ENCODE measurements at regions not wholly inside any gene's neighbourhood (a gene's known extent, or its start where the extent isn't known, plus 50 kb on each side); places are given as distances from the start of the nearest gene placed in this dataset.
"Not testable (repeated sequence)": the region's sequence is repeated elsewhere in the genome, so short reads cannot be mapped to it uniquely, and the experiment has no call there.

- in situ Hi-C loops (cut with HindIII; ENCODE audit: low sequenced_read_pairs) = no loop called here
Measured at GRCh38 chr7:115654384-115655214, 376.0 kb downstream of the TFEC start.

GRCh38 chr7:115649429-115649828 is 381.1 kb downstream of the TFEC start:
- in situ Hi-C loops (cut with HindIII; ENCODE audit: low sequenced_read_pairs) = no loop called here

- in situ Hi-C loops (cut with HindIII; ENCODE audit: low sequenced_read_pairs) = no loop called here
Measured at GRCh38 chr7:115647712-115648111, 382.9 kb downstream of the TFEC start.

GRCh38 chr7:115642194-115642593 is 388.4 kb downstream of the TFEC start:
- in situ Hi-C loops (cut with HindIII; ENCODE audit: low sequenced_read_pairs) = no loop called here

GRCh38 chr7:115638853-115639252 is 391.7 kb downstream of the TFEC start:
- in situ Hi-C loops (cut with HindIII; ENCODE audit: low sequenced_read_pairs) = no loop called here

- in situ Hi-C loops (cut with HindIII; ENCODE audit: low sequenced_read_pairs) = no loop called here
Measured at GRCh38 chr7:115637128-115637527, 393.4 kb downstream of the TFEC start.

DNA sequence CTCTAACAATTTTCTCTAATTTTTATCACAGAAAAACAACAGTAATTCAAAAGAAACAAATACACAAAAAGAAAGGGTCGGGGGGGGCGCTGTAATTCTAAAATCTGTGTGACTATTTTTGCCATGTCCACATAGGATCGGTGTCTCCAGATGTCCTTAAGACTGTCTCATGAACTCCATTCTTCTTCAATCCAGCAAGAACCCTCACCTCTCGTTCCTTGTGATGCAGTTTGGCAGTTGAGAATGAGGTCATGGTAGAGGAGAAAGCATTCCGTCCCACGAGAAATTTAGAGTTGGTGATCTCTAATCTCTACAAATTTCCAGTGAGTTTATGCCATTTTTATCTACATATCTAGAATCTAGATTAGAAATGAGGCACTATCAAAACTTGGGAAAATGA is 394.7 kb downstream of the TFEC start:
- in situ Hi-C loops (cut with HindIII; ENCODE audit: low sequenced_read_pairs) = no loop called here

GRCh38 chr7:115635376-115635775 is 395.2 kb downstream of the TFEC start:
- in situ Hi-C loops (cut with HindIII; ENCODE audit: low sequenced_read_pairs) = no loop called here

DNA sequence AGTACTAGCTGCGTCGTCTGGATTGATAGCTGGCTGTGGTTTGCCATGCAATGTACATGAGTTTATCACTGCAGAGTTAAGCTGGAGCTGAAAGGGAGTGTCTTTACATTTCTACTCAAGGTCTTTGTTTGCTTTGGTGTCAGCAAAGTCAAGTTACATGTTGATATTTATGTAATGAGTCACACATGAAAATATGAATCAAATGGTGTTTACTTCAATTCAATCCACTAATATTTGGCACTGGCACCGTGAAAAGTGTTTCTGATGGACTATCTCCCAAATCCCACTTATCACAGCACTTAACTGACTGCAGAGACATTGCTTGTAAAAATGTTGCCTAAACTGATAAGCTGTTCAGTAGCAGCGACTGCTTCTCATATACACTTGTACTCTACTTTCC is 395.9 kb downstream of the TFEC start:
- in situ Hi-C loops (cut with HindIII; ENCODE audit: low sequenced_read_pairs) = no loop called here

- in situ Hi-C loops (cut with HindIII; ENCODE audit: low sequenced_read_pairs) = no loop called here
Measured at GRCh38 chr7:115632636-115633035, 397.9 kb downstream of the TFEC start.

DNA sequence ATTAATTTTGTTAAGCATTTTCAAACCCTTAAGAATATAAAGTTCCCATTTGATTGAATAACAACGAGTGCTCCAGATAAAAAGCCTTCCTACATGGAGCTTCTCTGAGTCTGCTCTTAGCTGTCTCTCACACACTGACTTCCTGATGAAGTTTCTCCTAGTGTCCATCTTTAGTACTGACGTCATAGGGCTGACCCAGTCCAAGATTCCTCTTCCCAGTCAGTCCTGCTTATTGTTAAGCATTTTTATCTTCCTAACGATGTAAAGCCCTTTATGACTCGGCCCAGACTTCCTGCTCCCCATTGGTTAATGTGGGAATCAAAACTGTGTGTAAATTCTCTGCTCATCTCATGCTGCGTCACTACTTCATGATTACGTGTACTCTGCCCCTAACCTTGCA is 398.8 kb downstream of the TFEC start:
- in situ Hi-C loops (cut with HindIII; ENCODE audit: low sequenced_read_pairs) = no loop called here

DNA sequence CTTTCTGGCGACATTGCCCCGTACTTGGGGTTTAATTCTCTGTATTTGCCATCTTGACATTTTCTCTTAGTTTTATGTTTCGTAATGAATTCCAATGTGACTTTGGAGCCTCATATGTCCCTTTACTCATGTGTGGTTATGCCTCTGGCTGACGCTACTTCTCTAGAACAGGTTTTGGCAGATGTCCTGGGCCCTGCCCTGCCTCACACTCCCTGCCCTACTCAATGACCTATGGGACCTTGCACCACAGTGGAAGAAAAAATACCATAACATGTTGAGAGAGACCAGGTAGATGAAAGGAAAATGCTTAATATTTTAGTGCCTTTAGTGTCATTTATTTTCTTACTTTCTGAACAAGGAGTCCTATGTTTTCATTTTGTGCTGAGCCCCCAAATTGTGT is 400.5 kb downstream of the TFEC start:
- in situ Hi-C loops (cut with HindIII; ENCODE audit: low sequenced_read_pairs) = no loop called here

GRCh38 chr7:115618676-115619075 is 411.9 kb downstream of the TFEC start:
- in situ Hi-C loops (cut with HindIII; ENCODE audit: low sequenced_read_pairs) = no loop called here

DNA sequence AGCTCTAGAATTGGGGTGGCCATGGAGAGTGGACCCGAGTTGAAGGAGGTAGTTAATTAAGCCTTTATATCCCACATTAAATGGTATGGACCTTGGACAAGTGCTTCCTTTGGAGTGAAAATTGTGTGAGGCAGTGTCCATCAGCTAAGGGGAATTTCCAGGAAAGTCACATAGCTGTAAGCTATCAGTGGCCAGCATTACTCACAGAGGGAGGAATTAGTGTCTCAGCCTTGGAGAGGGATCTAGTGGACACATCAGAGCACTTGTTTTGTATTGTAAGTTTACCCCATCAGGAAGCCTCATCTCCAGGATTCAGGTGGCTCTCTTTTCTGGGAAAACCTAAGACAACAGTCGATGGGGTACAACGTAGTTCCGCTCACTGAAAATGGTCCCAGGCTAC is 416.7 kb downstream of the TFEC start:
- in situ Hi-C loops (cut with HindIII; ENCODE audit: low sequenced_read_pairs) = no loop called here

DNA sequence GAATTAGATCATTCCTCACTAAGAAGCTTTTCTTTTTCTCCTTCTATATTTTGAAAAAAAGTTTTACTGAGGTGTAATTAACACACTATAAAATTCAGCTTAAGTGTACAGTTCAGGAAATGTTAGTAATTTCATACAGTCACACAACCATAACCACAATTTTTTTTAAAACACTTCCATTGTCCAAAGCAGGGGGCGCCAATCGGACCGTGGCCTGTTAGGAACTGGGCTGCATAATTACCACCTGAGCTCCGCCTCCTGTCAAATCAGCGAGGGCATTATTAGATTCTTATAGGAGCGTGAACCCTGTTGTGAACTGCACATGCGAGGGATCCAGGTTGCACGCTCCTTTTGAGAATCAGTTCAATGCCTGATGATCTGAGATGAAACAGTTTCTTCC is 427.1 kb downstream of the TFEC start:
- in situ Hi-C loops (cut with HindIII; ENCODE audit: low sequenced_read_pairs) = no loop called here

DNA sequence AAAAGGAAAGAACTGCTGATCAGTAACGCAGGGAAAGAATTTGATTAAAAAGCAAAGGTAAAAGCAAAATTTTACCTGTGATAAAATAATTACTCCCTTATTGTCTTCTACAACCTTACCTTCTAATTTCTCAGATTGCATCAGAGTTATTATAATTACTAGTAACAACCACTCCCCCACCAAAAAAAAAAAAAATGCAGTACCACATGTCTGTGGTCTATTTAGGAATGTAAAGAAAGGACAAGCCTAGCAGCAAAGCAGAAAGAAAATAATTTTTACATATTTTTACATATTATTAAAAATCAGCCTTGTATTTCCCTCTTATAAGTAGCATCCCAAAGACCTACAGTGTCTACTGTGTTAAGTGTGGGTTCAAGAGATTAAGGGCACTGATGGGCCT is 430.4 kb downstream of the TFEC start:
- in situ Hi-C loops (cut with HindIII; ENCODE audit: low sequenced_read_pairs) = no loop called here

DNA sequence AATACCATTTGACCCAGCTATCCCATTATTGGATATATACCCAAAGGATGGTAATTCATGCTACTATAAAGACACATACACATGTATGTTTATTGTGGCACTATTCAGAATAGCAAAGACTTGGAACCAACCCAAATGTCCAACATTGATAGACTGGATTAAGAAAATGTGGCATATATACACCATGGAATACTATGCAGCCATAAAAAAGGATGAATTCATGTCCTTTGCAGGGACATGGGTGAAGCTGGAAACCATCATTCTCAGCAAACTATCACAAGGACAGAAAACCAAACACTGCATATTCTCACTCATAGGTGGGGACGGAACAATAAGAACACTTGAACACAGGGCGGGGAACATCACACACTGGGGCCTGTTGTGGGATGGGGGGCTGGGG is 431.4 kb downstream of the TFEC start:
- in situ Hi-C loops (cut with HindIII; ENCODE audit: low sequenced_read_pairs) = not testable (repeated sequence)

DNA sequence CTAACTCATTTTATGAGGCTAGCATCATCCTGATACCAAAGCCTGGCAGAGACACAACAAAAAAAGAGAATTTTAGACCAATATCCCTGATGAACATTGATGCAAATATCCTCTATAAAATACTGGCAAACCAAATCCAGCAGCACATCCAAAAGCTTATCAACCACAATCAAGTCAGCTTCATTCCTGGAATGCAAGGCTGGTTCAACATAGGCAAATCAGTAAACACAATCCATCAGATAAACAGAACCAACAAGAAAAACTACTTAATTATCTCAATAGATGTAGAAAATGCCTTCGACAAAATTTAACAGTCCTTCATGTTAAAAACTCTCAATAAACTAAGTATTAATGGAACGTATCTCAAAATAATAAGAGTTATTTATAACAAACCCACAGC is 433.3 kb downstream of the TFEC start:
- in situ Hi-C loops (cut with HindIII; ENCODE audit: low sequenced_read_pairs) = not testable (repeated sequence)

- in situ Hi-C loops (cut with HindIII; ENCODE audit: low sequenced_read_pairs) = no loop called here
Measured at GRCh38 chr7:115593111-115593510, 437.5 kb downstream of the TFEC start.

- in situ Hi-C loops (cut with HindIII; ENCODE audit: low sequenced_read_pairs) = no loop called here
Measured at GRCh38 chr7:115585015-115585718, 445.4 kb downstream of the TFEC start.

- in situ Hi-C loops (cut with HindIII; ENCODE audit: low sequenced_read_pairs) = no loop called here
Measured at GRCh38 chr7:115582956-115583355, 447.6 kb downstream of the TFEC start.

DNA sequence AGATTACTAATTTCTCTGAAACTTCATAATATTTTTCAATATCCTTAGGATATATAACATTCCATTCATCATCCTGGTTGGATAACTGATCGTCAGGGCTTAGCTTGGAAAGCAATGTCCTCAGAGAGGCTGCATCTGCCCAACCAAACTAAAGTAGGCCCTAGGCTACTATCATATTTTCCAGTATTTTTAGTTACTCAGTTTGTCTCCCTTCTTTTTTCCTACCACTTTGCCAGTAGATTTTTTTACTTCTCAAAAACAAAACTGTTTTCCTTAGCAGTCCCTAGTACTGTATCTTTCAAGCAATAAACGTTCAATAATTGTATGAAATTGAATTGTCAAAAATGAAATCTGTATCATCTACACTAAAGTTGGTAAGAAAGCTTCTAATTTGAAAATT is 452.0 kb downstream of the TFEC start:
- in situ Hi-C loops (cut with HindIII; ENCODE audit: low sequenced_read_pairs) = no loop called here
